Mesenchymal stem cell (in vitro differentiated cells and primary cell): ENCODE measurements at regions not wholly inside any gene's neighbourhood (a gene's known extent, or its start where the extent isn't known, plus 50 kb on each side); places are given as distances from the start of the nearest gene placed in this dataset.

Source experiments
- DNase-seq: peaks from one replicate; pipeline ENCODE4 v3.0.0-alpha.2; 2013
- H2AFZ ChIP-seq: one replicate; pipeline ENCODE4 v1.6.1; 2013; ENCODE audit warnings: low read depth, mild to moderate bottlenecking, control low read depth, inconsistent platforms, low read length, moderate library complexity
- H2AK5ac ChIP-seq: 2 replicates; pipeline ENCODE4 v1.6.1; 2013; ENCODE audit warnings: low read length, moderate library complexity, mild to moderate bottlenecking, inconsistent platforms; ENCODE audit not compliant: severe bottlenecking
- H2BK120ac ChIP-seq: one replicate; pipeline ENCODE4 v1.6.1; 2013; ENCODE audit warnings: low read depth, mild to moderate bottlenecking, inconsistent platforms, low read length, moderate library complexity
- H2BK12ac ChIP-seq, 2 experiments: one replicate each; pipeline ENCODE4 v1.6.1; 2013; ENCODE audit warnings: inconsistent platforms in 2 of 2, low read length in 2 of 2, mild to moderate bottlenecking in 2 of 2, moderate library complexity in 2 of 2, control low read depth in 1 of 2
- H2BK15ac ChIP-seq: one replicate; pipeline ENCODE4 v1.6.1; 2013; ENCODE audit warnings: mild to moderate bottlenecking, low read depth, inconsistent platforms; ENCODE audit not compliant: poor library complexity, severe bottlenecking
- H2BK5ac ChIP-seq: 2 replicates; pipeline ENCODE4 v1.6.1; 2013; ENCODE audit warnings: low read depth, mild to moderate bottlenecking, low read length, control low read depth, inconsistent platforms; ENCODE audit not compliant: poor library complexity, severe bottlenecking
- H3K14ac ChIP-seq, 2 experiments: one replicate each; pipeline ENCODE4 v1.6.1; 2013; ENCODE audit warnings: inconsistent platforms in 2 of 2, low read length in 2 of 2, control low read depth in 1 of 2, mild to moderate bottlenecking in 1 of 2, moderate library complexity in 1 of 2
- H3K18ac ChIP-seq, 2 experiments: one replicate each; pipeline ENCODE4 v1.6.1; 2013; ENCODE audit warnings: inconsistent platforms in 2 of 2, low read length in 2 of 2, control low read depth in 1 of 2, low read depth in 1 of 2, mild to moderate bottlenecking in 1 of 2
- H3K23ac ChIP-seq, 2 experiments: one replicate each; pipeline ENCODE4 v1.6.1; 2013; ENCODE audit warnings: inconsistent platforms in 2 of 2, low read length in 2 of 2, mild to moderate bottlenecking in 2 of 2, moderate library complexity in 2 of 2, control low read depth in 1 of 2
- H3K27ac ChIP-seq: 2 replicates; pipeline ENCODE4 v1.5.1; 2013; ENCODE audit warnings: mild to moderate bottlenecking, moderate library complexity, low read length, control low read depth, inconsistent platforms; ENCODE audit not compliant: poor library complexity, severe bottlenecking
- H3K27me3 ChIP-seq, 2 experiments: 2 replicates each; pipeline versions ENCODE4 v1.6.1 to v1.7.0; 2013; ENCODE audit warnings: low read length in 2 of 2, mild to moderate bottlenecking in 2 of 2, moderate library complexity in 2 of 2, control low read depth in 1 of 2, inconsistent platforms in 1 of 2; ENCODE audit not compliant: control insufficient read depth in 1 of 2, insufficient read depth in 1 of 2
- H3K36me3 ChIP-seq, 2 experiments: 2 replicates each; pipeline versions ENCODE4 v1.6.1 to v1.7.0; 2013; ENCODE audit warnings: low read length in 2 of 2, control low read depth in 1 of 2, inconsistent platforms in 1 of 2, low read depth in 1 of 2, mild to moderate bottlenecking in 1 of 2; ENCODE audit not compliant: insufficient read depth in 2 of 2, control insufficient read depth in 1 of 2
- H3K4ac ChIP-seq, 2 experiments: one replicate each; pipeline ENCODE4 v1.6.1; 2013; ENCODE audit warnings: inconsistent platforms in 2 of 2, low read length in 2 of 2, mild to moderate bottlenecking in 2 of 2, moderate library complexity in 2 of 2, control low read depth in 1 of 2, low read depth in 1 of 2
- H3K4me1 ChIP-seq: 2 replicates; pipeline ENCODE4 v1.6.1; 2013; ENCODE audit warnings: low read depth, low read length, control low read depth; ENCODE audit not compliant: control insufficient read depth, insufficient read depth
- H3K4me2 ChIP-seq: 2 replicates; pipeline ENCODE4 v1.6.1; 2013; ENCODE audit warnings: low read length, mild to moderate bottlenecking, inconsistent platforms; ENCODE audit not compliant: poor library complexity, severe bottlenecking
- H3K4me3 ChIP-seq, 2 experiments: 2 replicates each; pipeline versions ENCODE4 v1.5.1 to v1.7.0; 2013; ENCODE audit warnings: low read length in 2 of 2, mild to moderate bottlenecking in 2 of 2, control low read depth in 1 of 2, low read depth in 1 of 2; ENCODE audit not compliant: insufficient read depth in 1 of 2
- H3K79me1 ChIP-seq: replicated peaks from 2 replicates; pipeline ENCODE4 v1.6.1; 2013; ENCODE audit warnings: mild to moderate bottlenecking, control low read depth, low read length, inconsistent platforms; ENCODE audit not compliant: poor library complexity, severe bottlenecking
- H3K9ac ChIP-seq: 2 replicates; pipeline ENCODE4 v1.7.0; 2013; ENCODE audit warnings: mild to moderate bottlenecking, low read length, moderate library complexity
- H3K9me3 ChIP-seq: 2 replicates; pipeline ENCODE4 v1.7.0; 2013; ENCODE audit warnings: mild to moderate bottlenecking, low read length; ENCODE audit not compliant: control insufficient read depth
- H4K8ac ChIP-seq: one replicate; pipeline ENCODE4 v1.6.1; 2013; ENCODE audit warnings: inconsistent platforms, mild to moderate bottlenecking, low read length, moderate library complexity
- H4K91ac ChIP-seq: one replicate; pipeline ENCODE4 v1.6.1; 2013; ENCODE audit warnings: mild to moderate bottlenecking, low read length, inconsistent platforms
- WGBS: methylation state at CpG from one replicate; pipeline ENCODE4 v1.1.7; 2013; ENCODE audit warnings: mixed read lengths; 5-methylcytosine and 5-hydroxymethylcytosine counted together

DNA sequence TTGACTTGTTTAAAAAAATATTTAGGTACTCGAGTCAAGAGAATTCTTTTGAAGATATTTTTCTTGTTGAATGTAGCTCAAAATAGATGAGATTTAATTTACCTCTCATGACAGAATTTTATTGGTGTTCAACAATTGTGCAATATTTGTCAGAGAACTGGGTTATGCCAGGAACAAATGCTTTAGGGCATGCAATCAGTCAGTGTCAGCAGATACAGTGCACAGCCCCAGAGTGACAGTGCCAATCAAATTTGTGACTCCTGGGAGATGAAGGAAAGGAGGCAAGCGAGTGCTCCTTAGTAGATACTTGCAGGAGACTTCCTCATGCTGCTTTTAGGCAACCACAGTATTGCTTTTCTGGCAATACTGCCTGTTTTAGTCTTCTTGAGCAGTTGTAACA, 81.2 kb upstream of the DSEL start:
- Histone ChIP-seq H3K14ac (no peak overlapping the region), H3K4me1 (peaks cover 3% of the 10 kb centered on the region), H3K27ac (no peak overlapping the region), H3K27me3 (no peaks in the 10 kb centered on the region), H2BK12ac (no peak overlapping the region), H3K4me2 (no peak overlapping the region), H2AFZ (no peak overlapping the region), H3K4ac (no peak overlapping the region), H3K36me3 (no peaks in the 10 kb centered on the region), H2BK15ac (no peak overlapping the region), H3K9ac (no peak overlapping the region), H3K9me3 (peaks cover 21% of the 10 kb centered on the region), H3K79me1 (no peaks in the 10 kb centered on the region), H2BK120ac (no peak overlapping the region), H2BK5ac (no peak overlapping the region), H2AK5ac (no peak overlapping the region), H3K18ac (no peak overlapping the region), H4K91ac (no peak overlapping the region), H4K8ac (no peak overlapping the region), H3K23ac (no peak overlapping the region), H3K4me3 (no peak overlapping the region)
- no peak for DNase-seq
- 100% methylated on average over 1 of the region's 2 CpGs for WGBS

- no peaks in the 10 kb centered on the region for H3K79me1 ChIP-seq
- H2BK15ac ChIP-seq, result no peak overlapping the region
- no peak overlapping the region for H3K27ac ChIP-seq
- no peak overlapping the region for H3K23ac ChIP-seq
- no peak overlapping the region for H3K4me3 ChIP-seq
- no peak overlapping the region for H3K9ac ChIP-seq
- peaks cover 3% of the 10 kb centered on the region for H3K4me1 ChIP-seq
- no peak overlapping the region for H2AK5ac ChIP-seq
- H3K27me3 ChIP-seq, result no peaks in the 10 kb centered on the region
- no peak overlapping the region for H4K8ac ChIP-seq
- no CpG with 5 or more reads among the region's 1 CpG for whole genome bisulfite sequencing
- no peak overlapping the region for H3K4me2 ChIP-seq
- H3K14ac ChIP-seq, result no peak overlapping the region
- H4K91ac ChIP-seq, result no peak overlapping the region
- no peak for DNase-seq
- peaks cover 10% of the 10 kb centered on the region for H3K9me3 ChIP-seq
- no peak overlapping the region for H2BK120ac ChIP-seq
- no peaks in the 10 kb centered on the region for H3K36me3 ChIP-seq
- no peak overlapping the region for H3K4ac ChIP-seq
- no peak overlapping the region for H3K18ac ChIP-seq
- H2BK12ac ChIP-seq, result no peak overlapping the region
- H2AFZ ChIP-seq, result no peak overlapping the region
- no peak overlapping the region for H2BK5ac ChIP-seq
Observed at GRCh38 chr18:67596003-67596402, 79.5 kb upstream of the DSEL start.

DNA sequence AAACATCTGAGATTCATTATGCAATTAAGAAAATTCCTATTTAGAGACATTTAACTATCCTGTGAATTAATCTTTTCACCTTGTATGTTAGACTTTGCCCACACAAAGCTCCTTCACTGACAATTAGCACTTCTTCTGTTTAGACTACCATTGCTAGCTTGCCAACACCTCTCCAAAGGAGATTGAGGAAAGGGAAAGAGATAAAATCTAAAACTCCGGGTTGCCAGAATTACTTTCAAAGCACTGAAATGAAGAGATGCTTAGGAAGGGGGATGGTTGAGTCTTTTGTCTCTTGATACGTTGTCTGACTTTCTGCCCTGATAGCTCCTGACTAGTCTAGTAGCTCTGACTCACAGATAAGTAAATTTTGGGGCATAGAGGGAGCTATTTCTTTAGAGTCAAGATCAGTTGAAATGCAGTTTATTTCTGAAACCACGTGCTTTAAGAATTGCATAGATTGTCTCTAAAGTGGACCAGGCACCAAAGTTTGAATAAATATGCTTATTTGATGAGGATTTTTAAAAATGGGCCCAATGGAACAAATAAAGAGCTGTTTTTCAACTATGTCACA, 74.1 kb upstream of the DSEL start:
- Histone ChIP-seq H3K4me3 (no peak overlapping the region), H2BK12ac (no peak overlapping the region), H2BK5ac (no peak overlapping the region), H2BK120ac (no peak overlapping the region), H2AFZ (no peak overlapping the region), H3K79me1 (no peaks in the 10 kb centered on the region), H4K91ac (no peak overlapping the region), H3K9ac (peak overlapping the region; percentile 34), H3K18ac (no peak overlapping the region), H4K8ac (no peak overlapping the region), H3K23ac (no peak overlapping the region), H3K4me2 (no peak overlapping the region), H3K27ac (no peak overlapping the region), H3K4ac (no peak overlapping the region), H3K4me1 (no peaks in the 10 kb centered on the region), H3K27me3 (no peaks in the 10 kb centered on the region), H2BK15ac (no peak overlapping the region), H3K14ac (no peak overlapping the region), H2AK5ac (no peak overlapping the region), H3K9me3 (peaks cover 9% of the 10 kb centered on the region), H3K36me3 (no peaks in the 10 kb centered on the region)
- DNase-seq, result peak; percentile 8
- 18% methylated on average over 3 of the region's 3 CpGs for WGBS

GRCh38 chr18:67589325-67589724, 72.8 kb upstream of the DSEL start:
- Histone ChIP-seq H3K9ac (no peak overlapping the region), H2BK5ac (no peak overlapping the region), H2BK120ac (no peak overlapping the region), H3K4me3 (no peak overlapping the region), H3K79me1 (no peaks in the 10 kb centered on the region), H3K27ac (no peak overlapping the region), H2AK5ac (no peak overlapping the region), H3K4me2 (no peak overlapping the region), H2AFZ (no peak overlapping the region), H3K4me1 (no peaks in the 10 kb centered on the region), H3K36me3 (no peaks in the 10 kb centered on the region), H4K91ac (no peak overlapping the region), H3K18ac (no peak overlapping the region), H3K27me3 (no peaks in the 10 kb centered on the region), H3K14ac (no peak overlapping the region), H2BK12ac (no peak overlapping the region), H3K4ac (no peak overlapping the region), H3K9me3 (no peaks in the 10 kb centered on the region), H4K8ac (no peak overlapping the region), H2BK15ac (no peak overlapping the region), H3K23ac (no peak overlapping the region)
- no peak for DNase-seq
- 71% methylated on average over 2 of the region's 3 CpGs for WGBS
